K562 (cell line): ENCODE measurements at regions not wholly inside any gene's neighbourhood (a gene's known extent, or its start where the extent isn't known, plus 50 kb on each side); places are given as distances from the start of the nearest gene placed in this dataset.

Source experiments
- ATAC-seq: fragments of 200-7000 bp; cut with Tn5 transposase; 3 replicates; pipeline ENCODE4 v1.9.1; 2020; ENCODE audit warnings: moderate library complexity
- BruUV-seq: library from RNA; stranded (reverse); fragments of 400-500 nt; replicated peaks from 2 replicates; lab custom pipeline; 2021; lab: Mats Ljungman, UMichigan
- CTCF ChIA-PET: fragments of 300-600 bp; formaldehyde crosslinking; extraction: SDS; loops from one replicate; lab custom pipeline; 2021; ENCODE audit warnings: low intra/inter-chr PET ratio; lab: Yijun Ruan, JAX
- POLR2A ChIA-PET: fragments of 300-600, 350-650 bp; sonication (Branson Sonifier 250); formaldehyde crosslinking; extraction: SDS; loops from one replicate; lab custom pipeline; 2021; ENCODE audit warnings: antibody characterized with exemption, inconsistent platforms; lab: Yijun Ruan, JAX
- DNase-seq, 4 experiments: peaks; one replicate each; pipeline versions ENCODE4 v3.0.0 to v3.0.0-alpha.2; 2011 to 2018; ENCODE audit warnings: low spot score in 3 of 4, mixed read lengths in 3 of 4; ENCODE audit errors: extremely low read depth in 1 of 4
- FAIRE-seq: peaks from 2 replicates; lab custom pipeline; 2011; peaks lifted over from hg19 to GRCh38; lab: Jason Lieb, UNC
- H2AFZ ChIP-seq: 2 replicates; pipeline ENCODE4 v1.6.0; 2011; ENCODE audit warnings: low read depth, low read length, control low read depth, inconsistent platforms
- H3K27ac ChIP-seq: fragments of 200-600 bp; 3 replicates; pipeline ENCODE4 v1.8.0; 2011; ENCODE audit warnings: low read depth, mild to moderate bottlenecking, control low read depth, inconsistent platforms, low read length, moderate library complexity, mixed read lengths; ENCODE audit errors: extremely low read depth
- H3K27me3 ChIP-seq, 2 experiments: fragments of 300-600 bp in 1 of 2; 2 replicates in 1 of 2; 3 replicates in 1 of 2; pipeline versions ENCODE4 v1.6.0 to v1.8.0; 2011; ENCODE audit warnings: inconsistent platforms in 2 of 2, low read length in 2 of 2, mild to moderate bottlenecking in 1 of 2, mixed read lengths in 1 of 2, moderate library complexity in 1 of 2; ENCODE audit not compliant: control insufficient read depth in 2 of 2, insufficient read depth in 2 of 2
- H3K36me3 ChIP-seq: fragments of 300-600 bp; 3 replicates; pipeline ENCODE4 v1.8.0; 2011; ENCODE audit warnings: mild to moderate bottlenecking, low read length, inconsistent platforms; ENCODE audit not compliant: control insufficient read depth, insufficient read depth
- H3K4me1 ChIP-seq, 2 experiments: fragments of 200-600 bp in 1 of 2; replicated peaks in 1 of 2; 2 replicates in 1 of 2; 3 replicates in 1 of 2; pipeline versions ENCODE4 v1.5.1 to v1.8.0; 2011; ENCODE audit warnings: inconsistent platforms in 2 of 2, low read length in 2 of 2, mild to moderate bottlenecking in 1 of 2, mixed read lengths in 1 of 2, moderate library complexity in 1 of 2; ENCODE audit not compliant: control insufficient read depth in 2 of 2, insufficient read depth in 2 of 2
- H3K4me2 ChIP-seq: 2 replicates; pipeline ENCODE4 v1.6.1; 2011; ENCODE audit warnings: low read length, control low read depth, inconsistent platforms, mixed read lengths; ENCODE audit not compliant: insufficient read depth
- H3K4me3 ChIP-seq: fragments of 200-600 bp; sonication (generic), shearing (Covaris generic); 2 replicates; pipeline ENCODE4 v1.5.1; 2016; ENCODE audit warnings: control low read depth, inconsistent platforms
- H3K79me2 ChIP-seq: fragments of 200-600 bp; 3 replicates; pipeline ENCODE4 v1.8.0; 2011; ENCODE audit warnings: low read length, inconsistent platforms; ENCODE audit not compliant: control insufficient read depth, insufficient read depth
- H3K9ac ChIP-seq, 2 experiments: 2 replicates each; pipeline versions ENCODE4 v1.6.0 to v1.6.1; 2011; ENCODE audit warnings: low read depth in 2 of 2, low read length in 2 of 2, control low read depth in 1 of 2, inconsistent platforms in 1 of 2, mild to moderate bottlenecking in 1 of 2, mixed read lengths in 1 of 2; ENCODE audit not compliant: insufficient read depth in 1 of 2
- H3K9me1 ChIP-seq: one replicate; pipeline ENCODE4 v1.6.0; 2011; ENCODE audit warnings: inconsistent platforms, mild to moderate bottlenecking, low read length, moderate library complexity; ENCODE audit not compliant: control insufficient read depth, insufficient read depth
- H3K9me3 ChIP-seq: replicated peaks from 2 replicates; pipeline ENCODE4 v1.5.1; 2011; ENCODE audit warnings: low read depth, low read length, inconsistent platforms; ENCODE audit not compliant: control insufficient read depth, insufficient read depth
- H4K20me1 ChIP-seq: replicated peaks from 2 replicates; pipeline ENCODE4 v1.6.1; 2011; ENCODE audit warnings: low read length, inconsistent platforms, mixed read lengths; ENCODE audit not compliant: control insufficient read depth, insufficient read depth
- CBX5 ChIP-seq: IDR thresholded peaks from 2 replicates; pipeline ENCODE4 v1.6.1; 2014; ENCODE audit warnings: low read depth, borderline replicate concordance
- FOXJ3 ChIP-seq: sonication (generic); formaldehyde crosslinking; IDR thresholded peaks from 2 replicates; pipeline ENCODE4 v1.4.0; 2020; ENCODE audit warnings: mild to moderate bottlenecking, missing genetic modification reagents
- HIVEP1 ChIP-seq: fragments of 250-450 bp; sonication (Bioruptor Pico); IDR thresholded peaks from 2 replicates; pipeline ENCODE4 v1.4.0; 2020; ENCODE audit warnings: mild to moderate bottlenecking
- HOXB6 ChIP-seq: fragments of 250-450 bp; sonication (Bioruptor Pico); IDR thresholded peaks from 2 replicates; pipeline ENCODE4 v1.5.1; 2022; ENCODE audit warnings: mild to moderate bottlenecking, borderline replicate concordance
- IRF2 ChIP-seq: sonication (generic); formaldehyde crosslinking; IDR thresholded peaks from 2 replicates; pipeline ENCODE4 v1.8.1; 2022; ENCODE audit warnings: mild to moderate bottlenecking, missing genetic modification reagents
- POLR3A ChIP-seq: IDR thresholded peaks from 2 replicates; pipeline ENCODE4 v1.6.1; 2011; ENCODE audit warnings: borderline replicate concordance, mild to moderate bottlenecking, moderate library complexity; ENCODE audit not compliant: insufficient read length, insufficient read depth; ENCODE audit errors: extremely low read depth
- RNF2 ChIP-seq: sonication (generic); IDR thresholded peaks from 2 replicates; pipeline ENCODE4 v1.6.1; 2016
- TOE1 ChIP-seq, 2 experiments: fragments of 450-650 bp in 1 of 2; sonication (generic) in 1 of 2; formaldehyde crosslinking in 1 of 2; IDR thresholded peaks; 2 replicates each; pipeline versions ENCODE4 v1.7.1 to v1.8.0; 2016 to 2022; ENCODE audit warnings: borderline replicate concordance in 2 of 2, mild to moderate bottlenecking in 2 of 2, antibody characterized with exemption in 1 of 2, inconsistent platforms in 1 of 2, low read depth in 1 of 2, missing genetic modification reagents in 1 of 2, moderate library complexity in 1 of 2
- ZFX ChIP-seq: sonication (generic); formaldehyde crosslinking; IDR thresholded peaks from 2 replicates; pipeline ENCODE4 v1.8.0; 2022; ENCODE audit warnings: mild to moderate bottlenecking, missing genetic modification reagents, moderate library complexity
- ZNF76 ChIP-seq: fragments of 250-450 bp; sonication (Bioruptor Pico); IDR thresholded peaks from 2 replicates; pipeline ENCODE4 v1.4.0; 2020; ENCODE audit warnings: mild to moderate bottlenecking, moderate library complexity, borderline replicate concordance
- ZNF766 ChIP-seq: fragments of 200-800 bp; sonication (Bioruptor generic); conservative IDR thresholded peaks from 2 replicates; pipeline ENCODE4 v1.6.1; 2016; ENCODE audit warnings: missing genetic modification characterization, missing compliant biosample characterization
- in situ Hi-C: fragments of 300-500 bp; cut with MboI; formaldehyde crosslinking; loops from 4 replicates; pipeline ENCODE4 v1.15.0; 2018; ENCODE audit warnings: inconsistent platforms, mixed read lengths
- intact Hi-C: fragments of 100-400 bp; cut with micrococcal nuclease; formaldehyde crosslinking; loops from 2 replicates; pipeline ENCODE4 v1.14.2; 2022
- TF ChIP-seq, protein P1 (sequence below): fragments of 200-400 bp; formaldehyde crosslinking; IDR thresholded peaks from 2 replicates; pipeline ENCODE4 v1.6.1; 2017; ENCODE audit warnings: mild to moderate bottlenecking, low read depth, low read length, moderate library complexity
- TF ChIP-seq, protein P2 (sequence below): IDR thresholded peaks from 2 replicates; pipeline ENCODE4 v1.6.1; 2012; ENCODE audit warnings: low read depth, low read length, improper control_type of control experiment, borderline replicate concordance

DNA sequence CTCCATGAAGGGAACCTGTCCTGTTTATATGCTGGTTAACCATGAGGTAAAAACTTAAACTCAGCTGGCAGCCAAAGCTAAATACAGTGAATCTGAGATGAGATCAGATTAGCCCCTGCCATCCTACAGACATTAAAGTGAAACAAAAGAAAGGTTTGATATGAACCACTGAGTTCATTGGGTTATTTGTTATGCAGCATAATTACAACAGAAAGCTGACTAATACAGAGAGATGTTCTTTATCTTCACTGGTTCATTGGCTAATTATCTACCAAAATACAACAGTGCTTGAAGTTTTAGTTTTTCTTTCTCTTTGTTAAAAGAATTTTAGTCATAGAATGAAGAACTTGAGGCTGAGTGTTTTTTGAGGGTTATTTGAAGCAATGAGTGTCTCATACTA is 307.6 kb upstream of the FERMT1 start:
- H3K9me3 ChIP-seq = no peaks in the 10 kb centered on the region
- intact Hi-C loops (no loop called here), in situ Hi-C loops (no loop called here)
- no peak for FAIRE-seq
- H3K9me1 ChIP-seq = no peaks in the 10 kb centered on the region
- no peak overlapping the region for H3K27ac ChIP-seq
- BruUV-seq = no TSS peak
- no peaks in the 10 kb centered on the region for H3K4me1 ChIP-seq
- CTCF ChIA-PET = no interaction called here
- no peak for DNase-seq
- TF ChIP-seq TOE1 (IDR thresholded peaks at IDR 0.05; ENCODE audit: borderline replicate concordance) (no peak), TOE1 (CRISPR knock-in tag; IDR thresholded peaks at IDR 0.05; ENCODE audit: borderline replicate concordance, low read depth) (no peak), POLR3A (no peak), IRF2 (CRISPR knock-in tag) (no peak), RNF2 (no peak), ZFX (CRISPR knock-in tag) (no peak), ZNF76 (no peak), HIVEP1 (no peak), ZNF766 (CRISPR knock-in tag) (no peak), HOXB6 (CRISPR knock-in tag) (no peak), CBX5 (no peak), FOXJ3 (no peak)
- TF ChIP-seq, protein P1, sequence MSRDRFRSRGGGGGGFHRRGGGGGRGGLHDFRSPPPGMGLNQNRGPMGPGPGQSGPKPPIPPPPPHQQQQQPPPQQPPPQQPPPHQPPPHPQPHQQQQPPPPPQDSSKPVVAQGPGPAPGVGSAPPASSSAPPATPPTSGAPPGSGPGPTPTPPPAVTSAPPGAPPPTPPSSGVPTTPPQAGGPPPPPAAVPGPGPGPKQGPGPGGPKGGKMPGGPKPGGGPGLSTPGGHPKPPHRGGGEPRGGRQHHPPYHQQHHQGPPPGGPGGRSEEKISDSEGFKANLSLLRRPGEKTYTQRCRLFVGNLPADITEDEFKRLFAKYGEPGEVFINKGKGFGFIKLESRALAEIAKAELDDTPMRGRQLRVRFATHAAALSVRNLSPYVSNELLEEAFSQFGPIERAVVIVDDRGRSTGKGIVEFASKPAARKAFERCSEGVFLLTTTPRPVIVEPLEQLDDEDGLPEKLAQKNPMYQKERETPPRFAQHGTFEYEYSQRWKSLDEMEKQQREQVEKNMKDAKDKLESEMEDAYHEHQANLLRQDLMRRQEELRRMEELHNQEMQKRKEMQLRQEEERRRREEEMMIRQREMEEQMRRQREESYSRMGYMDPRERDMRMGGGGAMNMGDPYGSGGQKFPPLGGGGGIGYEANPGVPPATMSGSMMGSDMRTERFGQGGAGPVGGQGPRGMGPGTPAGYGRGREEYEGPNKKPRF = no peak
- TF ChIP-seq, protein P2, sequence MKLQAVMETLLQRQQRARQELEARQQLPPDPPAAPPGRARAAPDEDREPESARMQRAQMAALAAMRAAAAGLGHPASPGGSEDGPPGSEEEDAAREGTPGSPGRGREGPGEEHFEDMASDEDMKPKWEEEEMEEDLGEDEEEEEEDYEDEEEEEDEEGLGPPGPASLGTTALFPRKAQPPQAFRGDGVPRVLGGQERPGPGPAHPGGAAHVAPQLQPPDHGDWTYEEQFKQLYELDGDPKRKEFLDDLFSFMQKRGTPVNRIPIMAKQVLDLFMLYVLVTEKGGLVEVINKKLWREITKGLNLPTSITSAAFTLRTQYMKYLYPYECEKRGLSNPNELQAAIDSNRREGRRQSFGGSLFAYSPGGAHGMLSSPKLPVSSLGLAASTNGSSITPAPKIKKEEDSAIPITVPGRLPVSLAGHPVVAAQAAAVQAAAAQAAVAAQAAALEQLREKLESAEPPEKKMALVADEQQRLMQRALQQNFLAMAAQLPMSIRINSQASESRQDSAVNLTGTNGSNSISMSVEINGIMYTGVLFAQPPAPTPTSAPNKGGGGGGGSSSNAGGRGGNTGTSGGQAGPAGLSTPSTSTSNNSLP = no peak
- H3K4me3 ChIP-seq = no peak overlapping the region
- H4K20me1 ChIP-seq = no peaks in the 10 kb centered on the region
- H3K4me2 ChIP-seq = no peak overlapping the region
- no peak overlapping the region for H2AFZ ChIP-seq
- no peaks in the 10 kb centered on the region for H3K27me3 ChIP-seq
- POLR2A ChIA-PET = no interaction called here
- no peak for ATAC-seq
- H3K9ac ChIP-seq = no peak overlapping the region
- H3K36me3 ChIP-seq = no peaks in the 10 kb centered on the region
- H3K79me2 ChIP-seq = no peaks in the 10 kb centered on the region
